Hepatocyte (in vitro differentiated cells): ENCODE measurements at regions not wholly inside any gene's neighbourhood (a gene's known extent, or its start where the extent isn't known, plus 50 kb on each side); places are given as distances from the start of the nearest gene placed in this dataset.

Experiments
- CTCF ChIP-seq: fragments of 200-600 bp; sonication (generic); IDR thresholded peaks from 2 replicates; pipeline ENCODE4 v1.5.1; 2016; ENCODE audit warnings: antibody characterized with exemption, mild to moderate bottlenecking; ENCODE audit not compliant: poor library complexity
- EZH2 ChIP-seq: fragments of 200-600 bp; sonication (generic); IDR thresholded peaks from 2 replicates; pipeline ENCODE4 v1.6.1; 2016; ENCODE audit warnings: antibody characterized with exemption, mild to moderate bottlenecking, borderline replicate concordance

- TF ChIP-seq CTCF: no peak
- TF ChIP-seq EZH2: no peak
These were observed 208.4 kb downstream of the LNPK start for GRCh38 chr2:175793648-175794047.
